SU-DHL-6 (cell line): ENCODE measurements at regions not wholly inside any gene's neighbourhood (a gene's known extent, or its start where the extent isn't known, plus 50 kb on each side); places are given as distances from the start of the nearest gene placed in this dataset.

Experiments
- H2AFZ ChIP-seq: fragments of 200-600 bp; sonication (generic); 2 replicates; pipeline ENCODE4 v1.6.1; 2014; ENCODE audit warnings: low read depth, mild to moderate bottlenecking, moderate library complexity, mixed read lengths, antibody characterized with exemption, low read length; ENCODE audit not compliant: severe bottlenecking
- H3F3A ChIP-seq: fragments of 200-600 bp; shearing (Covaris generic); 2 replicates; pipeline ENCODE4 v1.6.0; 2016; ENCODE audit warnings: antibody characterized with exemption, mild to moderate bottlenecking; ENCODE audit not compliant: insufficient read depth
- H3K27ac ChIP-seq: fragments of 200-600 bp; sonication (generic); 2 replicates; pipeline ENCODE4 v1.5.1; 2016; ENCODE audit warnings: low read depth, mild to moderate bottlenecking, low read length, moderate library complexity, mixed read lengths
- H3K27me3 ChIP-seq: fragments of 200-600 bp; sonication (generic), shearing (Covaris generic); 2 replicates; pipeline ENCODE4 v1.6.0; 2014; ENCODE audit warnings: mild to moderate bottlenecking, low read length
- H3K36me3 ChIP-seq: fragments of 200-600 bp; sonication (generic); 2 replicates; pipeline ENCODE4 v1.6.1; 2014; ENCODE audit warnings: mild to moderate bottlenecking, low read length, mixed read lengths
- H3K4me2 ChIP-seq: fragments of 300-600, 200-600 bp; shearing (Covaris generic), sonication (generic); 2 replicates; pipeline ENCODE4 v1.6.0; 2014; ENCODE audit warnings: low read length, low read depth, mild to moderate bottlenecking; ENCODE audit not compliant: poor library complexity, severe bottlenecking
- H3K4me3 ChIP-seq: fragments of 200-600 bp; sonication (generic); 2 replicates; pipeline ENCODE4 v1.5.1; 2014; ENCODE audit warnings: antibody characterized with exemption, low read length, mild to moderate bottlenecking, mixed read lengths; ENCODE audit not compliant: insufficient read depth, poor library complexity, severe bottlenecking
- H3K79me2 ChIP-seq: fragments of 200-600 bp; sonication (generic); 2 replicates; pipeline ENCODE4 v1.6.1; 2014; ENCODE audit warnings: mild to moderate bottlenecking, low read length, moderate library complexity; ENCODE audit not compliant: insufficient read depth
- H3K9ac ChIP-seq: fragments of 200-600 bp; sonication (generic); 2 replicates; pipeline ENCODE4 v1.7.0; 2014; ENCODE audit warnings: mild to moderate bottlenecking, low read length
- H3K9me2 ChIP-seq: fragments of 200-600 bp; sonication (generic); replicated peaks from 2 replicates; pipeline ENCODE4 v1.6.1; 2014; ENCODE audit warnings: low read length; ENCODE audit not compliant: insufficient read depth
- H3K9me3 ChIP-seq: fragments of 200-600 bp; sonication (generic); 2 replicates; pipeline ENCODE4 v1.6.1; 2014; ENCODE audit warnings: low read length, mixed read lengths; ENCODE audit not compliant: insufficient read depth
- H4K20me1 ChIP-seq: fragments of 200-600 bp; sonication (generic); 2 replicates; pipeline ENCODE4 v1.6.1; 2014; ENCODE audit warnings: low read depth, mild to moderate bottlenecking, antibody characterized with exemption, low read length, moderate library complexity, mixed read lengths
- CTCF ChIP-seq: fragments of 200-600 bp; sonication (generic); IDR thresholded peaks from one replicate; pipeline ENCODE4 v1.5.1; 2017; ENCODE audit warnings: antibody characterized with exemption, mild to moderate bottlenecking, low read length, moderate library complexity; ENCODE audit not compliant: insufficient read depth, poor library complexity, severe bottlenecking
- EZH2phosphoT487 ChIP-seq: fragments of 200-600 bp; sonication (generic), shearing (Covaris generic); conservative IDR thresholded peaks from 2 replicates; pipeline ENCODE4 v1.6.1; 2018; ENCODE audit warnings: mild to moderate bottlenecking, antibody characterized with exemption, low read length, moderate library complexity, mixed read lengths

DNA sequence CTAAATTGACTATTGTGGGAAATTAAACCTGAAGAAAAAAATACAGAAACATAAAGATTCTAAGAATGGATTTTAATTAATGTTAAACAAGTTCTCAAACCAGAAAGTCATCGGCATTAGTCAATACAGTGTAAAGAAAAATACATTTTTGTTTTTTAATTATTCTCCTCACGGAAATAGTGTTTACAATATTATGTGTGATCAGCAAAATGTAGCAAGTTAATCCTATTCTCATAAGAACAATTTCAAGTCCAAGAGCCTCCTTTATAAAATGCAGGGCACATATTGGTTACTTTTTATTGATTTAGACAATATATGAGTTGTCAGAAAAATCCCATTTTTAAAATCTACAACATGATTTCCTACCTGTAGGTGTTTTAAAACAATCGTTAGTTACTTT, 158.0 kb upstream of the MGAT4C start:
- Histone ChIP-seq H3K4me2 (no peak overlapping the region), H3F3A (no peaks in the 10 kb centered on the region), H3K9me2 (no peaks in the 10 kb centered on the region), H2AFZ (no peak overlapping the region), H3K36me3 (no peaks in the 10 kb centered on the region), H3K79me2 (no peaks in the 10 kb centered on the region), H3K4me3 (no peak overlapping the region), H3K27me3 (no peaks in the 10 kb centered on the region), H3K9me3 (no peaks in the 10 kb centered on the region), H4K20me1 (no peaks in the 10 kb centered on the region), H3K27ac (no peak overlapping the region), H3K9ac (no peak overlapping the region)
- TF ChIP-seq CTCF (no peak), EZH2phosphoT487 (no peak)

GRCh38 chr12:86411710-86412109, 155.5 kb upstream of the MGAT4C start:
- Histone ChIP-seq H3K4me3 (no peak overlapping the region), H3K9me2 (no peaks in the 10 kb centered on the region), H3K9ac (no peak overlapping the region), H3K4me2 (no peak overlapping the region), H4K20me1 (no peaks in the 10 kb centered on the region), H3K9me3 (no peaks in the 10 kb centered on the region), H3K27ac (no peak overlapping the region), H3K36me3 (no peaks in the 10 kb centered on the region), H2AFZ (no peak overlapping the region), H3K79me2 (no peaks in the 10 kb centered on the region), H3K27me3 (no peaks in the 10 kb centered on the region), H3F3A (no peaks in the 10 kb centered on the region)
- TF ChIP-seq CTCF (no peak), EZH2phosphoT487 (no peak)

DNA sequence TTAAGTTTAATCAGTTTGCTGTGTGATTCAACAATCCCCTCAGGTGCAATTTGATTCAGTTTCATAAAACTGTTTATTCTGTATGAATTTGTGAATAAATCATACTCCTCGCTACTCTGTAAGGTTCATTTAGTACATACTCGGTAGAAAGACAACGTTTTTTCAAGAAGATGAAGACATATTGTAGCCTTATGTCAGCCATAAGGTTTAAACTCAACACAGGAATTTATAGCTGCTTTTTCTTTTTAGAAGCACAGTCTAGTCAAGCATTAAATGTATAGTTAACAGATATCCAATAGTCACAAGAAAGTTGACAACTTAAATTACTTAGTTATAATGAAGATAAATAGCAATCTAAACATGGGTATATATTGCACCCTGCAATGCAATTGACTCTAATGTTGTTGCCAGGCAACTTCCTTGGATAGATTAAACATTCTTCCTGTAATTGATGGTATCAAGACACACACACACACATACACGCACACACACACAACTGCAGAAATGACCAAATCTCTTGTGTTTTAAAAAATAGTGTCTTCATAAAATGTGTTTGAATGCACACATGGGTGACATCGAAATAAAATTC, 151.5 kb upstream of the MGAT4C start:
- TF ChIP-seq CTCF = no peak
- no peak for TF ChIP-seq EZH2phosphoT487
- Histone ChIP-seq H3F3A (no peaks in the 10 kb centered on the region), H3K36me3 (no peaks in the 10 kb centered on the region), H3K4me2 (no peak overlapping the region), H3K27ac (no peak overlapping the region), H4K20me1 (no peaks in the 10 kb centered on the region), H3K9me2 (no peaks in the 10 kb centered on the region), H3K9ac (no peak overlapping the region), H3K27me3 (no peaks in the 10 kb centered on the region), H3K4me3 (no peak overlapping the region), H3K9me3 (no peaks in the 10 kb centered on the region), H2AFZ (no peak overlapping the region), H3K79me2 (no peaks in the 10 kb centered on the region)

GRCh38 chr12:86389949-86390348, 133.8 kb upstream of the MGAT4C start:
- no peaks in the 10 kb centered on the region for H3F3A ChIP-seq
- no peak overlapping the region for H3K9ac ChIP-seq
- no peaks in the 10 kb centered on the region for H3K79me2 ChIP-seq
- H2AFZ ChIP-seq = no peak overlapping the region
- H3K9me2 ChIP-seq = no peaks in the 10 kb centered on the region
- no peak overlapping the region for H3K4me3 ChIP-seq
- TF ChIP-seq CTCF (no peak), EZH2phosphoT487 (no peak)
- H3K27ac ChIP-seq = no peak overlapping the region
- no peaks in the 10 kb centered on the region for H4K20me1 ChIP-seq
- H3K27me3 ChIP-seq = no peaks in the 10 kb centered on the region
- no peaks in the 10 kb centered on the region for H3K36me3 ChIP-seq
- H3K9me3 ChIP-seq = no peaks in the 10 kb centered on the region
- no peak overlapping the region for H3K4me2 ChIP-seq
